Left renal cortex interstitium (tissue), 4 donors: ENCODE measurements at regions not wholly inside any gene's neighbourhood (a gene's known extent, or its start where the extent isn't known, plus 50 kb on each side); places are given as distances from the start of the nearest gene placed in this dataset.
"Not testable (repeated sequence)": the region's sequence is repeated elsewhere in the genome, so short reads cannot be mapped to it uniquely, and the experiment has no call there.

Experiments used
- DNase-seq, 4 donors: peaks; one replicate each; pipeline ENCODE4 v3.0.0-alpha.2; 2013; ENCODE audit warnings: low read depth in 4 of 4, low spot score in 2 of 4, missing footprints in 1 of 4

DNA sequence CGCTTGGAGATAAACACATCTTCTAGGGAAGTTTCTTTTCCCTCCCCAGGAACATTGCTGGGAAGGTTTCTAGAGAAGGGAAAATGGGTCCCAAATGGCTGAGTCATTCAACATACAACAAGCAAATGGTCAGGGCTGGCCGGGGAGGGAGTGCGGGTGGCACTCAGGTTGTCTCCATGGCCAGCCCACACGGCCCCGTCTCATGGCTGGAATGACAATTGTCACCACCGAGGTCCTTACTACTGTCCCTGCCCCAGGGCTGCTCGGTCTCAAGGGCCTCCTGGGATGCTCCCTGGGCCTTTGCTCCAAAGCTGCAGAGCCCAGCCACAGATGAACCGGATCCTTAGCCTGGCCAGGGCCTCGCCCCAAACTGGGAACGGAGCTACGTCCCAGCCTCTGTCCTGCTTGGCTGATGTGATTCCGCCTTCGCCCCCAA lies 121.9 kb downstream of the FGF18 start:
- DNase-seq: no peak

DNA sequence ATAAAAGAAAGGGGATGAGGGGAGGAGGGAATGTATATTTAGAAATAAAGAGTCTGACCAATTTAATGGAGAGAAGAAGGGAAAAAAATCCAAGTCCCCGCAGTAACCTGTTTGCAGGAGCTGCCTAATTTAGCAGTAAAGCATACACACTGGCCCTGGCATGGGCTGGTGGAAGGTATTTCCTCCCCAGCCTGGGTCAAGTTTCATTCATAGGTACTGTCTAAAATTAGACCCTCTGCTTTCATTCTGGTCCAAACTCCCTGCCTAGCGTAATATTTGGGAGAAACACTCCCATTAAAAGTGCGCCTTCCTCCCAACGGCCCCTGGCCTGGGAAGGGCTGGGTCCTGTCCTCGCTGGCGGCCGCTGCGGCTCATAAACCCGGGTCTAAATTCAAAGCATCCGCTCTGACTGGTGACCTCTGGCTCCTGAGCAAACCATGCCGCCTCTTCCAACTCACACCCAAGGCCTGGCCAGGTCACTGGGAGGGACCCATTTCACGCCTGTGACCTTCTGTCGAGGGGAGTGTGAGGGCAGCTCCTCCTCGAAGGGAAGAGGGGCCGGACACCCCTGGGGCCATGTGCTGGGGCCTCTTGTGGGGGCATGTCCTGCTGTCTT lies 123.2 kb downstream of the FGF18 start:
- DNase-seq: no peak

DNA sequence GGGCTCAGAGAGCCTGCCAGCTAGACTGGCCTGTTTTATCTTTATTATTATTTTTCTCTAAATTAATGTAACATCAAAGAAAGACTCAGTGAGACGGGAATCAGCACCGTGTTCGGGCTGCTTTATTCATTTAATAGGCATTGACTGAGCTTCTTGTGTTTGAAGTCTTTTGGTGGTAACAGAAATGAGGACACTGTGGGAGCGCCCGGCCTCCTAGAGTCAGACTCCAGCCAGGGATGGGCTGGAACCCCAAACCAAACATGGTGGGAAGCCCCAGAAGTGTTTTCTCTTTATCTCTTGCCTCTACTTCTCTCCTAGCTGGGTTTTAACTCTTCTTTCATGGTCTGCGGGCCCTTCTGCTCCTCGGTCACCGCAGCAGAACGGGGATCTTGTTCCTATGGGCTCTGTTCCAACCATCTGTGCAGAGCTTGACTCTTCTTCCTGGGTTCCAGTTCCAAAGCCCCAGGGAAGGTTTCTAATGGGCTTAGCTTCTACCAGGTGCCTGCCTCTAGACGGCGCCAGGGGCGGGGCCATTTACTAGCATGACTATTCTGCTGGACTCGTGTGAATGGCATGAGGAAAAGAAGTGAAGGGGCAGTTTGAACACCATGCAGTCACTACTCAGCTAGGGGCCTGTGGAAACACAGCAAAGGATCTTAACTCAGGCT lies 123.8 kb downstream of the FGF18 start:
- no peak for DNase-seq

DNA sequence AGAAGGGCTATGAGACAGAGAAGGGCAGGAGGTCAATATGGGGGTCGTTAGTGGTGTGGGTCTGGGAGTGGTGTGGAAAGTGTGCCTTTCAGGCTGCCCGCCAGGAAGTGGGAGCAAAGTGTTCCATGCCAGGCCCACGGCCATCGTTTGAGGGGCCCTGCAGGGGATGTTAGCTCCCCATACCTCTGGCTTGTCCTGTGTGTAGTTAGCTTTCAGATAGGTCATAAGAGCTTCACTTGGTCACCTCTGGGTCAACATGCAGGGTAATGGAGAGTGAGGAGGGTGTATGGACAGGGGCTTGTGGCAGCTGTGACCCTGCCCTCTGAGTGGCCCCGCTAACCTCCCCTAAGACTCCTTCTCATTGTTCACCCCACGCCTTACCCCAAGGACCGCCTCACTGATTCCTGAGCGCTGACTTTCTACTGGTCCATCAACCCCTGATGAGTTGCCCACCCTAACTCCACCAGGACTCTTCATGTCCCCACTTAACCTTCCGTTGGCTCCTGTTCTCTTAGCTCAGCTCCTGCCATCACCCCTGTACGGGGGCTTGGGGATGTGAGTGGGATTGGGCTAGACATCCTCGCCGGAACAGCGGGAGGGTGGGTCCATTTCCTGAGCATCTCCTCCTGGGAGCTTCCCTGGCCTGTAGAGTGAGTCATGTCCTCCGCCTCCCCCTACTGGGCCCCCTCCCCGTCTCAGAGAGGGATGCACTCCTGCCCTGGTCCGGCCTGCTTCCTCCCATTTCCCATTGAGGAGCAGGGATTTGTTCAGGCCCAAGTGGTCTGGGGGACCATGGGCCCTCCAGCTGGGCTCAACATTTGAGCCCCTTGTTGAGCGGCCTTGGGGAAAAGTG lies 125.7 kb downstream of the FGF18 start:
- DNase-seq: no peak

DNA sequence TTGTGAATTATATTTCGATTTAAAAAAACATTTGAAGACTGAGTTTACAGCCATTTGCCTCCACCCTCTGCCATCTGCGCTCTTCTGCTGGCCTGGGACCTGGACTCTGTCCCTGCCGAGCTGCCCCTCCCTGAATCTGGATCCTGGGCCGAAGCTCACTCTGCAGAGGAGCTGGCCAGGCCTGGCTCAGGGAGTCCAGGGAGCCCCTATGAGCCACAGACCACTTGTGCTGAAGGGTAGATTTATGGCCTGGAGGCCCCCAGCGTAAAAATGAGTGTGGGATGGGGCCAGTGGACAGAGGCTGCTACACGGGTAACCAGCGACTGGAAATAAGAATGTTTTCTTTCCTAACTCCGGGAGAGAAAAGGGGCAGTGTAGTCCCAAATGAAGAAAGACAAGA lies 129.8 kb downstream of the FGF18 start:
- no peak for DNase-seq

DNA sequence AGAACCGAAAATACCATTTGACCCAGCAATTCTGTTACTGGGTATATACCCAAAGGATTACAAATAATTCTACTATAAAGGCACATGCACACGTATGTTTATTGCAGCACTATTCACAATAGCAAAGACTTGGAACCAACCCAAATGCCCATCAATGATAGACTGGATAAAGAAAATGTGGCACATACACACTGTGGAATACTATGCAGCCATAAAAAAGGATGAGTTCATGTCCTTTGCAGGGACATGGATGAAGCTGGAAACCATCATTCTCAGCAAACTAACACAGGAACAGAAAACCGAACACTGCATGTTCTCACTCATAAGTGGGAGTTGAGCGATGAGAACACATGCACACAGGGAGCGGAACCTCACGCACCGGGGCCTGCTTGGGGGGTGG lies 134.4 kb downstream of the FGF18 start:
- not testable (repeated sequence) for DNase-seq

DNA sequence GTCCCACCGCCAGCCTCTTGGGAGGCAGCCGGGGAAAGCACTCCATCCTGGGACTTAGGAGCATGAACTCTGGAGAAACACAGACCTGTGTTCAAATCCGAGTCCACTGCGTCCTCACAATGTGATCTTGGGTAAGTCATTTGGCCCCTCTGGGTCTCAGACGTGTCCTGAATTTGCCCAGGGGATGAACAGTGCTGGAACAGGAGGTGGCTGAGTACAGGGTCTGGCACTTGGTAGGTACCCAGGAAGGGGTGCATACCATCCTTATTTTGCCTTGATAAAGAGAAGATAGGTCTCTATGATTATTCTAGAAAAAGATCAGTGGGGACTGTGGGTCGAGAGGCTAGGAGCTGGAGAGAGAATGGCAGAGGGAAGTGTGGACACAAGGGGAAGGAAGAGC lies 135.7 kb downstream of the FGF18 start:
- no peak for DNase-seq

DNA sequence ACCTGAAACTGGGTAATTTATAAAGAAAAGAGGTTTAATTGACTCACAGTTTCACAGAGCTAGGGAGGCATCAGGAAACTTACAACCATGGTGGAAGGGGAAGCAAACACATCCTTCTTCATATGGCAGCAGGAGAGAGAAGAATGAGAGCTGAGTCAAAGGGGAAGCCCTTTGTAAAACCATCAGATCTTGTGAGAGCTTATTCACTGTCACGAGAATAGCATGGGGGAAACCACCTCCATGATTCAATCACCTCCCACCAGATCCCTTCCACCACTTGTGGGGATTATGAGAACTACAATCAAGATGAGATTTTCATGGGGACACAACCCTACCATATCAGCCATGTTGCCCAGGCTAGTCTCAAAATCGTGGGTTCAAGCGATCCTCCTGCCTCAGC lies 143.4 kb downstream of the FGF18 start:
- DNase-seq: no peak

DNA sequence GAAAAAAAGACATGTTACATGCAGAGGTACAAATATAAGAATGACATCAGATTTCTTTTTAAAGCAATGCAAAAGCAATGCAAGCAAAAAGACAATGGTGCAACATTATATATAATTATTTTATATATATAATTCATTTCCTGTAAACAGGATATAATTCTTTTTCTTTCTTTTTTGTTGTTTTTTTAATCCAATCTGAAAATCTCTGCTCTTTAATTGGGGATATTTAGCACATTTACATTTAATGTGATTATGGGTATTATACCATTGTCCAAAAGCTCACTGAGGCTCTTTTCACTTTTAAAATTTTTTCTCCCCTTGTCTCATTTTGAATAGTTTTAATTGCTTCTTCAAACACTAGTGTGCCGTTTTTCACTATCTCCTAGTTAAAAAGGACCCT lies 148.9 kb downstream of the FGF18 start:
- no peak for DNase-seq

DNA sequence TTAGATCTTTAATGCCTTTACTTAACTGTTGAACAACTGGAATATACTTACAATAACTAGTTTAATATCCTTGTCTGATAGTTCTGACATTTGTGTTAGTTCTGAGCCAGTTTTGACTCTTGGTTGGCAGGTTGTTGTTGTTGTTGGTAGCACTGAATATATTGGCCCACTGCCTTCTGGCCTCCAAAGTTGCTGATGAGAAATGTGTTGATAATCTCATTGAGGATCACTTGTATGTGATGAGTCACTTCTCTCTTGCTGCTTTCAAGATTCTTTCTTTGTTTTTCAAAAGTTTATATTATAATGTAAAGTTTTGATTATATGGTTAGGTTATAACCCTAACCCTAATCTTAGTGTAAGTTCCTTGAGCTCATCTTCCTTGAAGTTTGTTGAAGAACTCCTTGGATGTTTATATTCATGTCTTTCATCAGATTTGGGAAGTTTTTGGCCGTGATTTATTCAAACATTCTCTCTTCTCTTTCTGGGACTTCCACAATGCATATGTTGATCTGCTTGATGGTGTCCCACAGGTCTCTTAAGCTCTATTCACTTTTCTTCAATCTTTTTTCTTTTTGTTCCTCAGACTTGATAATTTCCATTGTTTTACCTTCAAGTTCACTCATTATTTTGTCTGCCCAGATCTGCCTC lies 149.7 kb downstream of the FGF18 start:
- DNase-seq: no peak

DNA sequence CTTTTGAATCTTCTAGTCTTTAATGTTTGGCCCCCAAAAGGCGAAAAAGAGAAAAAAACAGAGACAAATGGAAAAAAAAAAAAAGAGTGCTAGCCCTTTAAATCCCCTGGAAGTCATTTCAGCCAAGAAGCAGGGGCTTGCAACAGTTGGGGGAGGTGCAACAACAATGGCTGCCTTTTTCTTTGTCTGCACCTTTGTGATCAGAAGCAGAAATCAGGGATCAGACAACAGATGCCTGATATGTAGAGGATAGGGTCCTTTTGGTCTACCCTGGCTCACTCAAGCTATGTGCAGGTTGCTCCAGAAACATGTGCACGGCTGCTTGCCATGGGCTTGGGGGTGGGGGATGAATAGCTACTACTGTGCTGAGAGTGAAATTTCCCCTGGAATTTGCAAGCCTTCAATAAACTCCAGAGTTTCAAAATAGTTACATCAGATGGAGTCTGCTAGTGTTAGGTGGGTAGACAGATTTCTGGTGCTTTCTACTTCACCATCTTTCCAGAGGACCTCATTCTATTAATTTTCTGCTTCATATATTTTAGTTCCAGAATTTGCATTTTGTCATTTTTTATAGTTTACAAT lies 150.9 kb downstream of the FGF18 start:
- no peak for DNase-seq

DNA sequence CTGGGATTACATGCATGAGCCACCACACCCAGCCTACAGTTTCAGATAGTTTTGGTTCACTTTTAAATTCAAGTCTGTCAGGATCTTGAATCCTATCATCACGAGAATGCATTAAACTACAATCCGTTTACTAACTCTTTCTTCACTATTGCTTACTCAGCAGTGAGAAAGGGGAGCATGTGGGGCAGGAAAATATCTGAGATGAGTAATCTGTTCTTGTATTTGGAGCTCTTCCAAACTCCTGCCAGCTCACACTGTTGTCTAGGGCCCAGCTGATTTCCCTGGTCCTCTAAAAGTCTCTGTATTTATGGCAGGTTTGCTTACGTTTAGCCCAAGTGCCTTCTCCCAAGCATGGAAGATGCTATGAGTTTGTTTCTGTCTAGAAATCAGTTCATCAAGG lies 152.2 kb downstream of the FGF18 start:
- DNase-seq: no peak

DNA sequence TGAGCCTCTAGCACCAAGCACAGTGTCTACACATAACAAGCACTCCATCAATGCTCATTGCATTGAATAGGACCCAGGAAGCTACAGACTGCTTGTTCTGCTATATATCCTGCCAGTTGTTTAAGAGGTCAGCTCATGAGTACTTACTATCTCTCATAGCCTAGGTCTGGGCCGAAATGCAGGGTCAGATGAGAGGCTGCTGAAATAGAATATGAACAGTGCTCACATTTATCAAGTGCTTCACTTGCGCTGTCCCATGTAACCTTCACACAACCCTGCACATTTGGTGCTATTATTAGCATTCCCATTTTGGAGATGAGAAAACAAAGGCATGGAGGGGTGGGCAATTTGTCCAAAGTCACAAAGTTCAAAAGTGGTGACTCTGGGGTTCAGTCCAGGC lies 153.6 kb downstream of the FGF18 start:
- no peak for DNase-seq

DNA sequence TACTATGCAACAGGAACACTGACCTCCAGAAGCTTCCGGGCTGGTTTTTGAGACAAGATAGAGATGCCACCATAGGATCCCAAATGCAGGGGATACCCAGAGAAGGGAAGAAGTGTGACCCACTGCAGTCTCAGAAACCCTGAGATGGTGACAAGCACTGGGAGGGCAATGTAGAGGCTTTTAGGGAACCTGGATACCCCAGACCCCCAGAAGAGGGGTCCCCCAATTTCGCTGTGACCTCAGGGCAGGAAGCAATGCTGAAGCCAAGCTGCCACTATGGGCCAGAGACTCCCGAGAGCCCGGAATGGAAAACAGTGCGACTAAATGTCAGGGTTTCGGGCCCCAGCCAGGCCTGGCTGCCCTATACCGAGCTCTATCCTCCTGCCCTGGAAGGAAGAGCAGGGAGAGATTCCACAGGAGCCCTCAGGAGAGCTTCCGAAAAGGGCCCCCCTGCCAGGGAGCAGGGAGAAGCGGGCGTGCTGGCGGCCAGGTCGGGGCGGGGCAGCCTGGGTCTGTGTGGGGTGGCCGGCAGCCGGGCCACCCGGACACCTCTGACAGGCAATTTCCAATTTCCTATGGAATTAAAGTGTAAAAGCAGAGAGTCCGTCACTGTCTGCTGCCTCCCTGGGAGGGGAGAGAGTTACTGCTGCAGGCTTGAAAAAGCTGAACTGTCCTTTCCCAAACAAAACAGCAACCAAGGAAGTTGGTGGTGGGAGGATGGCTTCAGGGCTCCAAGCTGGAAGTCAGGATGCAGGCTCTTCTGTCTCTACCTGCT lies 154.2 kb downstream of the FGF18 start:
- no peak for DNase-seq

DNA sequence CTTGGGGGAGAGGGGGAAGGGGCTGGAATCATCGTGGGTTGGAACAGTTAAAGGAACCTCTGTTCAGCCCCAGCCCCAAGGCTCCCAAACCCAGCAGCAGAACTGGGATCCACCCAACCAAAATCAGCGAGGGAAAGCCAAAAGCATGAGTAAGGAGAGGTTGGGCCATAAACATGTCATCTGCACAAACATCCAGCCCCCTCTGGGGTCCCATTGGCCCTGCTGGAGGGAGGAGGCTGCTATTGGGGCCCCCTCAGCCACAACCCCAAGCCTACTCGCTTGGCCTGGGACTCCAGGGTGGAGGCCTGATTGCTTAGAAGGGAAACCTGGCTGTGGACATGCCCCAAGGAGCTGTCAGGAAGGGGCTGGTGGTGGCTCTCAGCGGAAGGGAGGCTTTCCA lies 154.9 kb downstream of the FGF18 start:
- no peak for DNase-seq

DNA sequence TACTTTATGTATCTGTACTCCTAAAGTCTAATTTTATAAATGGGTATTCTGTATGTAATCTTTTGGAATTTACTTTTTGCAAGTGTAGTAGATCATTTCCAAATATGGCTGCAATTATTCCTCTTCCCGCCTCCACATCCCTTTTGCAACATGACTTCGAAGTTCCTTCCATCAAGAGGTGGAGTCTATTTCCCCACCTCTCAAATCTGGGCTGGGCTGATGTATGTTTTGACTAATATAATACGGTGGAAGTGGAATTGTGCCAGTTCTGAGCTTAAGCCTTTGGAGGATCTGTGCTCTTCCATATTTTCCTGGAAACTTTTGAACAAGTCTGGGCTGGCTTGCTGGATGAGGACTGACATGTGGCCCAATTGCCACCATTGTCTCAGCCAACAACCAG lies 155.9 kb downstream of the FGF18 start:
- DNase-seq: no peak

DNA sequence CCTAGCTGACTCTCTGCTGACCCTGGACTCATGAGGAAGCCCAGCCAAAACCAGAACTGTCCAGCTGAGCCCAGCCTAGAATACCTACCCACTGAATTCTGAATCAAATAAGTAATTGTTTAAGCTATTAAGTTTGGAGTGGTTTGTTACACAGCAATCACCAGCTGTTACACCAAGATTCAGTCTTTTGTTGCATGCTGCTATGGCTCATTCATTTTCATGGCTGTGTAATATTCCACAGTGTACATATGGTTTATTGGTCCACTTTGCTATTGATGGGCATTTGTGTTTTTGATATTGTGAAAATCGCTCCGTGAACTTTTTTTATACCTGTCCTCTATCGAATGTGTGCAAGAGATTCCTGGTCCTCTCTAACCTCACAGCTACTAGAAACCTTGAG lies 156.4 kb downstream of the FGF18 start:
- DNase-seq: no peak

DNA sequence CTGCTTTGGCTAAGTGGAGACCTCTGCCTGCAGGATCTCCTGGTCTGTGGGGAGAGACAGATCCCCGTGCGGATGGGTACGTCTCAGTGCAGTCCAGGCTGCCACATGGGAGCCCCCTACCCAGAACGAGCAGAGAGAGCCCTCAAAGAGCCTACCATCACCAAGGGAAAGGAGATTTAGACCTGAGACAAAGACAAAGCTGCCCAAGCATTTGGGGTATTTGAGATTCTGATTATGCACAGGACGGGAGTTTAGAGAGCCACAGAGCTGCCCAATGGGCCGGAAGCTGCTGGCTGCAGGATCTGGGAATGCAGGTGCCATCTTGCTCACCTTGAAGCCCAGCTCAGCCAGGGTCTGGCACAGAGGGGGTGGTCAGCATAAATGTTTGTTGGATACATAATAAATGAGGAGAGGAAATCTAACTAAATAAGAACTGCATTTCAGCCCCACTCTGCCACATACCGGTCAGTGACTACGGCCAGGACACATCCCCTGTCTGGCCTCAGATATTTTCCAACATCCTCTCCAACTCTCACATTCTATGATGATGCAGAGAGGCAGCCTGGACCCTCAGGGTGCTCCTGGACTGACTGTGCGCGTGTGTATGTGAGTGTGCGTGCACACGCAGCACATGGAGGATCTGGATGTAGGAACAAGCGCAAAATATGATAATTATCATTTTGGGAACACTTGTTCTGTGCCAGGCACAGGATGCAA lies 157.8 kb downstream of the FGF18 start:
- DNase-seq: no peak

DNA sequence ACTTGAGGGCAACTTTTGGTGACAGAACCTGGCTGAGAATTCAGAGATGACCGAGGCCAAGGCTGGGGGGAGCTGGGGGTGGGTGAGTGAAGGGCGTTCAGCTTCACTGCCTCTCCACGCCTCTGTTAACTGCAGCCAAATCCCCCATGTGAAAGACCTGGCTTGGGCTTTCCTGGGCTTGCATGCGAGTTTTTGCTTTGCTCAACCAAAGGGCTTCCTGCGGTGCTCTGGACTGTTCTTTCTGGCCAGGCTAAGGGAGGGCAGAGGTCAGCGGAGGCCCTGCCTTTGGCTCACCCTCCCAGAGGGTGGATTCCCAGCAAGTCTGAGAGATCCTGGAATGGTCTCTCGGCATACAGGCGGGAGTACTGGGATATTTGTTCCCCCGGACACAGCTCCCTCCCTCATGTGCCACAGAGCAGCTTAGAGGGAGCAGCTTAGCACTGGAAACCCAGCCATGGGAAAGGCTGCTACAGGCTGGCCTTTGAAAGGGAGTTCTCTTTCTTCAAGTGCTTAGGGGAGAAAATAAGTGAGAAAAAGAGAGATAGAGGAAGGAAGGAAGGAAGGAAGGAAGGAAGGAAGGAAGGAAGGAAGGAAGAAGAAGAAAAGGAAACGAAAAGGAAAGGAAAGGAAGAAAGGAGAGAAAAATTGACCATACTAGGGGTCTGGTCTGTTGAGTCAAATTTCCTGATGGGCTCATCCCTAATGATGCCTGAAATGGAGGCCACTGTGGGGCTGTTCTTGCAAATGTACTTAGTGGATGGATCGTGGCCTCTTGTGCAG lies 158.8 kb downstream of the FGF18 start:
- no peak for DNase-seq
